ENCODE measurements at regions not wholly inside any gene's neighbourhood (a gene's known extent, or its start where the extent isn't known, plus 50 kb on each side); places are given as distances from the start of the nearest gene placed in this dataset.
"Not testable (repeated sequence)": the region's sequence is repeated elsewhere in the genome, so short reads cannot be mapped to it uniquely, and the experiment has no call there.

GRCh38 chr1:176323472-176323871 is 116.4 kb upstream of the COP1 start:
- no peak overlapping the region for H2BK5ac ChIP-seq (ENCODE audit: low read depth, low read length, poor library complexity)
- no peak overlapping the region for H2AFZ ChIP-seq (ENCODE audit: insufficient read depth, low read length, poor library complexity)

GRCh38 chr1:176315519-176316220 is 108.6 kb upstream of the COP1 start:
- H4K91ac ChIP-seq (ENCODE audit: low read depth, low read length), result no peak overlapping the region
- no peak overlapping the region for H2AK5ac ChIP-seq (ENCODE audit: low read length)
- H3K9me3 ChIP-seq (ENCODE audit: insufficient read depth, low read depth, low read length), result no peaks in the 10 kb centered on the region
- H3K4me2 ChIP-seq (ENCODE audit: low read length), result no peak overlapping the region
- H2BK120ac ChIP-seq (ENCODE audit: insufficient read depth, low read length, poor library complexity), result no peak overlapping the region
- H3K36me3 ChIP-seq (ENCODE audit: control insufficient read depth in 1 of 2, insufficient read depth in 2 of 2, low read length in 2 of 2), result no peaks in the 10 kb centered on the region
- no peak overlapping the region for H3K4me3 ChIP-seq (ENCODE audit: low read depth, low read length)
- no peak overlapping the region for H4K12ac ChIP-seq (ENCODE audit: low read depth, low read length)
- WGBS (ENCODE audit: extremely low coverage, insufficient coverage, insufficient read length), result no CpG with 5 or more reads among the region's 3 CpGs
- no peak overlapping the region for H2AFZ ChIP-seq (ENCODE audit: insufficient read depth, low read length, poor library complexity)
- H3K18ac ChIP-seq (ENCODE audit: low read length), result no peak overlapping the region
- H3K27me3 ChIP-seq (ENCODE audit: insufficient read depth, low read length), result no peaks in the 10 kb centered on the region
- no peak for DNase-seq
- H4K8ac ChIP-seq (ENCODE audit: low read depth, low read length), result no peak overlapping the region
- H2BK12ac ChIP-seq (ENCODE audit: low read length), result no peak overlapping the region
- H3K9ac ChIP-seq (ENCODE audit: low read length), result no peak overlapping the region
- no peaks in the 10 kb centered on the region for H3K4me1 ChIP-seq (ENCODE audit: control insufficient read depth in 1 of 2, insufficient read depth in 2 of 2, low read length in 2 of 2)
- H3K27ac ChIP-seq (ENCODE audit: low read depth, low read length), result no peak overlapping the region
- H3K14ac ChIP-seq (ENCODE audit: low read length), result no peak overlapping the region
- H2BK5ac ChIP-seq (ENCODE audit: low read depth, low read length, poor library complexity), result no peak overlapping the region
- H3K23ac ChIP-seq (ENCODE audit: low read length), result no peak overlapping the region
- H3K79me1 ChIP-seq (ENCODE audit: low read length), result no peaks in the 10 kb centered on the region
- no peaks in the 10 kb centered on the region for H3K79me2 ChIP-seq (ENCODE audit: control insufficient read depth, insufficient read depth, low read length, poor library complexity)
- H3K4ac ChIP-seq (ENCODE audit: low read depth, low read length), result no peak overlapping the region

More at GRCh38 chr1:176323472-176323871, 116.4 kb upstream of the COP1 start:
- H3K4me3 ChIP-seq (ENCODE audit: low read depth, low read length), result no peak overlapping the region
- no peak overlapping the region for H4K12ac ChIP-seq (ENCODE audit: low read depth, low read length)
- no peak overlapping the region for H2BK12ac ChIP-seq (ENCODE audit: low read length)
- H3K18ac ChIP-seq (ENCODE audit: low read length), result no peak overlapping the region
- H3K27me3 ChIP-seq (ENCODE audit: insufficient read depth, low read length), result no peaks in the 10 kb centered on the region
- H4K91ac ChIP-seq (ENCODE audit: low read depth, low read length), result no peak overlapping the region
- no peak overlapping the region for H4K8ac ChIP-seq (ENCODE audit: low read depth, low read length)
- H3K14ac ChIP-seq (ENCODE audit: low read length), result no peak overlapping the region
- no peaks in the 10 kb centered on the region for H3K4me1 ChIP-seq (ENCODE audit: control insufficient read depth in 1 of 2, insufficient read depth in 2 of 2, low read length in 2 of 2)
- no peaks in the 10 kb centered on the region for H3K79me1 ChIP-seq (ENCODE audit: low read length)
- H3K9ac ChIP-seq (ENCODE audit: low read length), result no peak overlapping the region
- H3K79me2 ChIP-seq (ENCODE audit: control insufficient read depth, insufficient read depth, low read length, poor library complexity), result no peaks in the 10 kb centered on the region
- no CpG with 5 or more reads among the region's 3 CpGs for WGBS (ENCODE audit: extremely low coverage, insufficient coverage, insufficient read length)
- H3K4me2 ChIP-seq (ENCODE audit: low read length), result no peak overlapping the region
- no peak for DNase-seq
- H3K36me3 ChIP-seq (ENCODE audit: control insufficient read depth in 1 of 2, insufficient read depth in 2 of 2, low read length in 2 of 2), result no peaks in the 10 kb centered on the region
- no peak overlapping the region for H3K4ac ChIP-seq (ENCODE audit: low read depth, low read length)
- no peaks in the 10 kb centered on the region for H3K9me3 ChIP-seq (ENCODE audit: insufficient read depth, low read depth, low read length)
- H2BK120ac ChIP-seq (ENCODE audit: insufficient read depth, low read length, poor library complexity), result no peak overlapping the region
- H3K27ac ChIP-seq (ENCODE audit: low read depth, low read length), result no peak overlapping the region
- H2AK5ac ChIP-seq (ENCODE audit: low read length), result no peak overlapping the region
- no peak overlapping the region for H3K23ac ChIP-seq (ENCODE audit: low read length)

DNA sequence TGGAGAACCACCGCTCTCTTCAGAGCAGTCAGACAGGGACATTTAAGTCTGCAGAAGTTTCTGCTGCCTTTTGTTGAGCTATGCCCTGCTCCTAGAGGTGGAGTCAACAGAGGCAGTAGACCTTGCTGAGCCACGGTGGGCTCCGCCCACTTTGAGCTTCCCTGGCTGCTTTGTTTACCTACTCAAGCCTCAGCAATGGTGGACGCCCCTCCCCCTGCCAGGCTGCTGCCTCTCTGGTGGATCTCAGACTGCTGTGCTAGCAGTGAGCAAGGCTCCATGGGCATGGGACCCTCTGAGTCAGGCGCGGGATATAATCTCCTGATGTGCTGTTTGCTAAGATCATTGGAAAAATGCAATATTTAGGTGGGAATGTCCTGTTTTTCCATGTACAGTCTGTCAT is 89.5 kb upstream of the COP1 start:
- DNase-seq; H3K27me3 ChIP-seq (ENCODE audit: insufficient read depth, low read length); H2BK5ac ChIP-seq (ENCODE audit: low read depth, low read length, poor library complexity); H2AFZ ChIP-seq (ENCODE audit: insufficient read depth, low read length, poor library complexity); H4K12ac ChIP-seq (ENCODE audit: low read depth, low read length); H3K27ac ChIP-seq (ENCODE audit: low read depth, low read length); H4K8ac ChIP-seq (ENCODE audit: low read depth, low read length); H3K9ac ChIP-seq (ENCODE audit: low read length); H3K4me1 ChIP-seq (ENCODE audit: control insufficient read depth in 1 of 2, insufficient read depth in 2 of 2, low read length in 2 of 2); H3K4me2 ChIP-seq (ENCODE audit: low read length); H3K14ac ChIP-seq (ENCODE audit: low read length); H4K91ac ChIP-seq (ENCODE audit: low read depth, low read length); H2BK120ac ChIP-seq (ENCODE audit: insufficient read depth, low read length, poor library complexity); H2AK5ac ChIP-seq (ENCODE audit: low read length); H3K36me3 ChIP-seq (ENCODE audit: control insufficient read depth in 1 of 2, insufficient read depth in 2 of 2, low read length in 2 of 2); H3K4me3 ChIP-seq (ENCODE audit: low read depth, low read length); H3K23ac ChIP-seq (ENCODE audit: low read length); H3K18ac ChIP-seq (ENCODE audit: low read length); H3K79me1 ChIP-seq (ENCODE audit: low read length); H3K79me2 ChIP-seq (ENCODE audit: control insufficient read depth, insufficient read depth, low read length, poor library complexity); H2BK12ac ChIP-seq (ENCODE audit: low read length); H3K9me3 ChIP-seq (ENCODE audit: insufficient read depth, low read depth, low read length); H3K4ac ChIP-seq (ENCODE audit: low read depth, low read length): not testable (repeated sequence)
- no CpG with 5 or more reads among the region's 6 CpGs for WGBS (ENCODE audit: extremely low coverage, insufficient coverage, insufficient read length)

GRCh38 chr1:176285996-176286395 is 78.9 kb upstream of the COP1 start:
- Histone ChIP-seq H2BK120ac (ENCODE audit: insufficient read depth, low read length, poor library complexity) (no peak overlapping the region), H4K8ac (ENCODE audit: low read depth, low read length) (no peak overlapping the region), H3K79me2 (ENCODE audit: control insufficient read depth, insufficient read depth, low read length, poor library complexity) (no peaks in the 10 kb centered on the region), H3K4ac (ENCODE audit: low read depth, low read length) (no peak overlapping the region), H2AFZ (ENCODE audit: insufficient read depth, low read length, poor library complexity) (no peak overlapping the region), H2BK12ac (ENCODE audit: low read length) (no peak overlapping the region), H2AK5ac (ENCODE audit: low read length) (no peak overlapping the region), H2BK5ac (ENCODE audit: low read depth, low read length, poor library complexity) (no peak overlapping the region), H4K12ac (ENCODE audit: low read depth, low read length) (no peak overlapping the region), H3K23ac (ENCODE audit: low read length) (no peak overlapping the region), H3K18ac (ENCODE audit: low read length) (no peak overlapping the region), H3K27me3 (ENCODE audit: insufficient read depth, low read length) (no peaks in the 10 kb centered on the region), H3K27ac (ENCODE audit: low read depth, low read length) (no peak overlapping the region), H3K9ac (ENCODE audit: low read length) (no peak overlapping the region), H3K4me1 (ENCODE audit: control insufficient read depth in 1 of 2, insufficient read depth in 2 of 2, low read length in 2 of 2) (no peaks in the 10 kb centered on the region), H3K14ac (ENCODE audit: low read length) (no peak overlapping the region), H3K36me3 (ENCODE audit: control insufficient read depth in 1 of 2, insufficient read depth in 2 of 2, low read length in 2 of 2) (no peaks in the 10 kb centered on the region), H3K9me3 (ENCODE audit: insufficient read depth, low read depth, low read length) (peaks cover 2% of the 10 kb centered on the region), H3K4me2 (ENCODE audit: low read length) (no peak overlapping the region), H3K79me1 (ENCODE audit: low read length) (no peaks in the 10 kb centered on the region), H4K91ac (ENCODE audit: low read depth, low read length) (no peak overlapping the region), H3K4me3 (ENCODE audit: low read depth, low read length) (no peak overlapping the region)
- DNase-seq, result no peak
- no CpG with 5 or more reads among the region's 3 CpGs for WGBS (ENCODE audit: extremely low coverage, insufficient coverage, insufficient read length)

Data from trophoblast cell (in vitro differentiated cells and primary cell).